ENCODE measurements at regions not wholly inside any gene's neighbourhood (a gene's known extent, or its start where the extent isn't known, plus 50 kb on each side); places are given as distances from the start of the nearest gene placed in this dataset.
A peak's percentile ranks its signal among the peaks of the same experiment; 100 is the strongest.

DNA sequence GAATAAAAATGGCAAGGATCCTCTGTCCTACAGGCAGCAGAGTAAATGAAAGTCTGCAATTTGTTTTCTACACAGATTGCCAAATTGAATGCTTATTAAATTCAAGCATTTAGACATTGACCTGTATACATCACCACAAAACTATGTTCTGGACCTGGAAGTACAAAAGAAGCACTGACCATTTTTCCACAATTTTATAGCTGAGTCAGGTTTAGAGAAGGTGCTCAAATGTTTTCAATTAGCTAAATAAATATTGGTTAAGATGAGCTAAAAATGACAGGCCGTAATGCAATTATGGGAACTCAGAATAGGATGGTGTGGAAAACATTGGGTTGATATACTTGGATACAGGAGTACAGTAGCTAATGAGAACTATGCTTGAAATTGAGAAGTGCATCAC is 490.7 kb upstream of the MEIS1 start:
- no peak overlapping the region for H3K27ac ChIP-seq (ENCODE audit: extremely low read length, insufficient read depth, low read length)
- TF ChIP-seq ZNF253 (CRISPR knock-in tag; IDR thresholded peaks at IDR 0.05; ENCODE audit: borderline replicate concordance) (no peak), MAFK (conservative IDR thresholded peaks at IDR 0.05 in 1 of 2, IDR thresholded peaks at IDR 0.05 in 1 of 2; ENCODE audit: low read length in 2 of 2) (peak; percentile 35 to 73; a peak in 3 of 4 replicates), HNRNPH1 (optimal IDR thresholded peaks at IDR 0.05; ENCODE audit: low read depth, low read length) (no peak), MAFF (IDR thresholded peaks at IDR 0.05; ENCODE audit: low read depth, low read length) (peak; percentile 62)
- DNase-seq (ENCODE audit: low spot score) (no peak), FAIRE-seq (no peak), ATAC-seq (no peak)
- no peak overlapping the region for H3K4me2 ChIP-seq (ENCODE audit: low read depth, low read length)
- WGBS (ENCODE audit: low lambda C conversion rate): 35% methylated on average over 1 of the region's 1 CpG
- no peak overlapping the region for H3K4me3 ChIP-seq (replicated peaks in 1 of 3; ENCODE audit: insufficient read depth in 1 of 3, low read depth in 2 of 3, low read length in 3 of 3)
- ChIA-PET POLR2A (no interaction called here), CTCF (ENCODE audit: low intra/inter-chr PET ratio, low total read pairs) (no interaction called here)
- no peaks in the 10 kb centered on the region for H3K27me3 ChIP-seq (ENCODE audit: control insufficient read depth in 1 of 2, insufficient read depth in 2 of 2, low read length in 2 of 2)
- H3K4me1 ChIP-seq (ENCODE audit: insufficient read depth, low read length): no peaks in the 10 kb centered on the region
- H3K9me3 ChIP-seq (ENCODE audit: low read length): no peaks in the 10 kb centered on the region
- in situ Hi-C loops (cut with HindIII; ENCODE audit: extremely low pct_ligation_motif_present, low pct_unique_long_range_greater_than_20kb) (no loop called here), intact Hi-C loops (cut with micrococcal nuclease; ENCODE audit: unreplicated experiment) (no loop called here)
- H3K79me2 ChIP-seq (ENCODE audit: insufficient read depth, low read length): no peaks in the 10 kb centered on the region
- no TSS peak for BruUV-seq (replicated peaks)
- H2AFZ ChIP-seq (ENCODE audit: low read length): no peak overlapping the region
- H3K9ac ChIP-seq (ENCODE audit: insufficient read depth, low read depth, low read length): no peak overlapping the region
- no peaks in the 10 kb centered on the region for H4K20me1 ChIP-seq (ENCODE audit: insufficient read depth, low read length)
- no peaks in the 10 kb centered on the region for H3K36me3 ChIP-seq (replicated peaks in 1 of 2; ENCODE audit: control insufficient read depth in 1 of 2, insufficient read depth in 2 of 2, low read length in 2 of 2)

DNA sequence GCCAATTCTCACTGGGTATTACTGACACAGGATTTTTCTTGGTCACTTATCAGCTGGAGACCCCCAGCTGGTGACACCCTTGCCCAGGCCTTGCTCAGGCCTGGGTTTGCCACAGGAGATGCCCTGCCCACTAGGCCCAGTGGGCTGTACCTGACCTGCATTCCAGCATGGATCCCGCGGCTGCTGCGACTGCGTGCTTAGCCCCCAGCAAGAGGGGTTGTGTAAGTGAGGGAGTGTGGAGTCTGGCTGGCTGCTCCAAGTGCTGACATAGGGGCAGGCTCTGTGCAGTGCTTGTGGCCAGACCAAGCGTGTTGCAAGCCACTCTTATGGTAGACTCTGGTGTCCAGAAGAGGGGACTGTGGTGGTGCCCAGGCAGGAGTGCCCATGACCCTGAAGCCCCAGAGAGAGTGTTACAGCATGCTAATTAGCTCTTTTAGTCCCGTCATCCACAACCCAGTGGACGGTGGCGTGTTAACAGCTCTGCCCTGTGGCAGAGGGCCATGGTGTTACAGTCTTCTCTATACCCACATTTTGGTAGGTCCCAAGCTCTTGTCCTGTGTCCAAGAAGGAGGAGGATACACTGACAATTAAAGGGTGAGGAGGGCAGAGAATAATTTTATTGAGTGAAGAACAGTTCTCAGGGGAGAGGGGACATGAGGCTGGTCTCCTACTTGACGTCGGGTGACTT is 491.7 kb upstream of the MEIS1 start:
- no peaks in the 10 kb centered on the region for H3K4me1 ChIP-seq (ENCODE audit: insufficient read depth, low read length)
- no TSS peak for BruUV-seq (replicated peaks)
- H4K20me1 ChIP-seq (ENCODE audit: insufficient read depth, low read length): no peaks in the 10 kb centered on the region
- no peak overlapping the region for H3K9ac ChIP-seq (ENCODE audit: insufficient read depth, low read depth, low read length)
- H3K27me3 ChIP-seq (ENCODE audit: control insufficient read depth in 1 of 2, insufficient read depth in 2 of 2, low read length in 2 of 2): no peaks in the 10 kb centered on the region
- FAIRE-seq: no peak
- H3K9me3 ChIP-seq (ENCODE audit: low read length): no peaks in the 10 kb centered on the region
- no peak overlapping the region for H3K4me3 ChIP-seq (replicated peaks in 1 of 3; ENCODE audit: insufficient read depth in 1 of 3, low read depth in 2 of 3, low read length in 3 of 3)
- H2AFZ ChIP-seq (ENCODE audit: low read length): no peak overlapping the region
- no peaks in the 10 kb centered on the region for H3K79me2 ChIP-seq (ENCODE audit: insufficient read depth, low read length)
- in situ Hi-C loops (cut with HindIII; ENCODE audit: extremely low pct_ligation_motif_present, low pct_unique_long_range_greater_than_20kb) (no loop called here), intact Hi-C loops (cut with micrococcal nuclease; ENCODE audit: unreplicated experiment) (no loop called here)
- no peak overlapping the region for H3K4me2 ChIP-seq (ENCODE audit: low read depth, low read length)
- H3K27ac ChIP-seq (ENCODE audit: extremely low read length, insufficient read depth, low read length): no peak overlapping the region
- no peak for DNase-seq (ENCODE audit: low spot score)
- ATAC-seq: no peak
- no peaks in the 10 kb centered on the region for H3K36me3 ChIP-seq (replicated peaks in 1 of 2; ENCODE audit: control insufficient read depth in 1 of 2, insufficient read depth in 2 of 2, low read length in 2 of 2)
- ChIA-PET CTCF (ENCODE audit: low intra/inter-chr PET ratio, low total read pairs) (no interaction called here), POLR2A (no interaction called here)
- 59% methylated on average over 9 of the region's 10 CpGs for WGBS (ENCODE audit: low lambda C conversion rate)
- TF ChIP-seq NFE2 (CRISPR knock-in tag; IDR thresholded peaks at IDR 0.05) (no peak), EED (CRISPR knock-in tag; IDR thresholded peaks at IDR 0.05) (no peak), ZNF382 (CRISPR knock-in tag; IDR thresholded peaks at IDR 0.05; ENCODE audit: borderline replicate concordance) (no peak), HMG20B (CRISPR knock-in tag; conservative IDR thresholded peaks at IDR 0.05) (no peak), GPBP1L1 (CRISPR knock-in tag; IDR thresholded peaks at IDR 0.05) (no peak), REXO4 (CRISPR knock-in tag; IDR thresholded peaks at IDR 0.05; ENCODE audit: borderline replicate concordance) (no peak), ZNF639 (CRISPR knock-in tag; conservative IDR thresholded peaks at IDR 0.05) (no peak), SPEN (CRISPR knock-in tag; IDR thresholded peaks at IDR 0.05; ENCODE audit: low read depth) (no peak)
